HEK293 (cell line): ENCODE measurements at regions not wholly inside any gene's neighbourhood (a gene's known extent, or its start where the extent isn't known, plus 50 kb on each side); places are given as distances from the start of the nearest gene placed in this dataset.

Experiments
- CTCF ChIA-PET: fragments of 350-600 bp; formaldehyde crosslinking; extraction: SDS; loops from one replicate; lab custom pipeline; 2021; ENCODE audit warnings: antibody characterized with exemption; lab: Yijun Ruan, JAX
- POLR2A ChIA-PET: fragments of 300-600 bp; formaldehyde crosslinking; extraction: SDS; loops from one replicate; lab custom pipeline; 2020; ENCODE audit warnings: antibody characterized with exemption, inconsistent platforms; lab: Yijun Ruan, JAX
- H3K27ac ChIP-seq: fragments of 200-500 bp; sonication (Bioruptor generic); 2 replicates; pipeline ENCODE4 v1.5.1; 2014; ENCODE audit warnings: low read depth, low read length, control low read depth, inconsistent platforms; ENCODE audit errors: extremely low read depth
- H3K36me3 ChIP-seq, 2 experiments: fragments of 200-500 bp in 1 of 2; sonication (Bioruptor generic) in 1 of 2; 1 replicate in 1 of 2; 2 replicates in 1 of 2; pipeline ENCODE4 v1.5.1; 2014 to 2017; ENCODE audit warnings: inconsistent platforms in 2 of 2, low read length in 2 of 2; ENCODE audit not compliant: control insufficient read depth in 2 of 2, insufficient read depth in 1 of 2
- H3K4me1 ChIP-seq: fragments of 200-500 bp; sonication (Bioruptor generic); 2 replicates; pipeline ENCODE4 v1.5.1; 2014; ENCODE audit warnings: mild to moderate bottlenecking, low read length, inconsistent platforms; ENCODE audit not compliant: control insufficient read depth, insufficient read depth
- H3K4me3 ChIP-seq: 2 replicates; pipeline ENCODE4 v1.5.1; 2011; ENCODE audit warnings: low read depth, mild to moderate bottlenecking, control low read depth, low read length, moderate library complexity
- H3K9me3 ChIP-seq: fragments of 200-500 bp; sonication (Bioruptor generic); 2 replicates; pipeline ENCODE4 v1.5.1; 2014; ENCODE audit warnings: low read depth, low read length, inconsistent platforms; ENCODE audit not compliant: control insufficient read depth, insufficient read depth
- EGR2 ChIP-seq: fragments of 450-650 bp; formaldehyde crosslinking; IDR thresholded peaks from 2 replicates; pipeline ENCODE4 v1.5.1; 2016; ENCODE audit warnings: low read depth, missing biosample characterization, missing genetic modification characterization
- MYNN ChIP-seq: fragments of 450-650 bp; formaldehyde crosslinking; IDR thresholded peaks from 2 replicates; pipeline ENCODE4 v1.5.1; 2016; ENCODE audit warnings: missing biosample characterization, missing genetic modification characterization, borderline replicate concordance
- REPIN1 ChIP-seq: fragments of 450-650 bp; formaldehyde crosslinking; IDR thresholded peaks from 2 replicates; pipeline ENCODE4 v1.5.1; 2017; ENCODE audit warnings: missing biosample characterization, missing genetic modification characterization, low read depth
- SCRT2 ChIP-seq: fragments of 450-650 bp; formaldehyde crosslinking; IDR thresholded peaks from 2 replicates; pipeline ENCODE4 v1.5.1; 2016; ENCODE audit warnings: missing biosample characterization, missing genetic modification characterization
- SP2 ChIP-seq: fragments of 450-650 bp; formaldehyde crosslinking; IDR thresholded peaks from 2 replicates; pipeline ENCODE4 v1.5.1; 2016; ENCODE audit warnings: missing biosample characterization, missing genetic modification characterization
- ZFHX2 ChIP-seq: fragments of 450-650 bp; formaldehyde crosslinking; conservative IDR thresholded peaks from 2 replicates; pipeline ENCODE4 v1.5.1; 2016; ENCODE audit warnings: missing biosample characterization, missing genetic modification characterization
- ZNF132 ChIP-seq: fragments of 450-650 bp; formaldehyde crosslinking; IDR thresholded peaks from 2 replicates; pipeline ENCODE4 v1.5.1; 2017; ENCODE audit warnings: missing biosample characterization, missing genetic modification characterization, borderline replicate concordance
- ZNF140 ChIP-seq: fragments of 450-650 bp; formaldehyde crosslinking; IDR thresholded peaks from 2 replicates; pipeline ENCODE4 v1.5.1; 2016; ENCODE audit warnings: missing biosample characterization, missing genetic modification characterization
- ZNF184 ChIP-seq: fragments of 450-650 bp; IDR thresholded peaks from 2 replicates; pipeline ENCODE4 v1.5.1; 2018; ENCODE audit warnings: missing biosample characterization, mild to moderate bottlenecking, missing genetic modification characterization
- ZNF2 ChIP-seq: fragments of 450-650 bp; formaldehyde crosslinking; IDR thresholded peaks from 2 replicates; pipeline ENCODE4 v1.5.1; 2016; ENCODE audit warnings: missing biosample characterization, missing genetic modification characterization
- ZNF302 ChIP-seq: fragments of 450-650 bp; formaldehyde crosslinking; IDR thresholded peaks from 2 replicates; pipeline ENCODE4 v1.5.1; 2016; ENCODE audit warnings: missing biosample characterization, missing genetic modification characterization, low read depth
- ZNF394 ChIP-seq: fragments of 450-650 bp; formaldehyde crosslinking; IDR thresholded peaks from 2 replicates; pipeline ENCODE4 v1.5.1; 2016; ENCODE audit warnings: missing biosample characterization, missing genetic modification characterization, mild to moderate bottlenecking, moderate library complexity, borderline replicate concordance
- ZNF544 ChIP-seq: fragments of 450-650 bp; formaldehyde crosslinking; IDR thresholded peaks from 2 replicates; pipeline ENCODE4 v1.5.0; 2017; ENCODE audit warnings: missing biosample characterization, missing genetic modification characterization
- ZNF639 ChIP-seq: fragments of 450-650 bp; formaldehyde crosslinking; IDR thresholded peaks from 2 replicates; pipeline ENCODE4 v1.5.1; 2016; ENCODE audit warnings: missing biosample characterization, missing genetic modification characterization
- ZNF670 ChIP-seq: fragments of 450-650 bp; formaldehyde crosslinking; IDR thresholded peaks from 2 replicates; pipeline ENCODE4 v1.5.1; 2016; ENCODE audit warnings: missing biosample characterization, missing genetic modification characterization, low read depth
- ZSCAN16 ChIP-seq: fragments of 450-650 bp; formaldehyde crosslinking; IDR thresholded peaks from 2 replicates; pipeline ENCODE4 v1.5.1; 2016; ENCODE audit warnings: missing biosample characterization, missing genetic modification characterization
- TF ChIP-seq, protein P1 (sequence below): fragments of 450-650 bp; formaldehyde crosslinking; optimal IDR thresholded peaks from 2 replicates; pipeline ENCODE3; 2016; ENCODE audit warnings: missing biosample characterization, mild to moderate bottlenecking, missing genetic modification characterization
- TF ChIP-seq, protein P2 (sequence below): fragments of 450-650 bp; formaldehyde crosslinking; IDR thresholded peaks from 2 replicates; pipeline ENCODE4 v1.5.1; 2016; ENCODE audit warnings: missing biosample characterization, missing genetic modification characterization

GRCh38 chr3:75224412-75224811 is 439.7 kb upstream of the FRG2C start:
- CTCF ChIA-PET: no interaction called here

GRCh38 chr3:75232216-75232615 is 431.9 kb upstream of the FRG2C start:
- TF ChIP-seq SCRT2 (tag by site-specific recombination): no peak
- TF ChIP-seq ZNF544 (tag by site-specific recombination): no peak
- no peak for TF ChIP-seq ZNF140
- no peak for TF ChIP-seq ZFHX2
- TF ChIP-seq ZNF2 (tag by site-specific recombination): no peak
- no peak for TF ChIP-seq ZNF639 (tag by site-specific recombination)
- no peak for TF ChIP-seq SP2 (tag by site-specific recombination)
- no peak for TF ChIP-seq ZNF302 (tag by site-specific recombination)
- TF ChIP-seq MYNN: no peak
- ChIA-PET CTCF (no interaction called here), POLR2A (no interaction called here)
- Histone ChIP-seq H3K4me1 (no peaks in the 10 kb centered on the region), H3K9me3 (no peaks in the 10 kb centered on the region), H3K27ac (no peak overlapping the region), H3K4me3 (no peak overlapping the region), H3K36me3 (no peaks in the 10 kb centered on the region)

More at GRCh38 chr3:75224412-75224811, 439.7 kb upstream of the FRG2C start:
- no peak overlapping the region for H3K27ac ChIP-seq
- H3K4me1 ChIP-seq: no peaks in the 10 kb centered on the region
- H3K9me3 ChIP-seq: no peaks in the 10 kb centered on the region
- TF ChIP-seq ZSCAN16 (tag by site-specific recombination): no peak
- TF ChIP-seq, protein P1, sequence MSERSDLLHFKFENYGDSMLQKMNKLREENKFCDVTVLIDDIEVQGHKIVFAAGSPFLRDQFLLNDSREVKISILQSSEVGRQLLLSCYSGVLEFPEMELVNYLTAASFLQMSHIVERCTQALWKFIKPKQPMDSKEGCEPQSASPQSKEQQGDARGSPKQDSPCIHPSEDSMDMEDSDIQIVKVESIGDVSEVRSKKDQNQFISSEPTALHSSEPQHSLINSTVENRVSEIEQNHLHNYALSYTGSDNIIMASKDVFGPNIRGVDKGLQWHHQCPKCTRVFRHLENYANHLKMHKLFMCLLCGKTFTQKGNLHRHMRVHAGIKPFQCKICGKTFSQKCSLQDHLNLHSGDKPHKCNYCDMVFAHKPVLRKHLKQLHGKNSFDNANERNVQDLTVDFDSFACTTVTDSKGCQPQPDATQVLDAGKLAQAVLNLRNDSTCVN (tag by site-specific recombination): no peak
- TF ChIP-seq REPIN1 (tag by site-specific recombination): no peak
- TF ChIP-seq SP2 (tag by site-specific recombination): no peak
- no peak for TF ChIP-seq ZNF184
- TF ChIP-seq, protein P2, sequence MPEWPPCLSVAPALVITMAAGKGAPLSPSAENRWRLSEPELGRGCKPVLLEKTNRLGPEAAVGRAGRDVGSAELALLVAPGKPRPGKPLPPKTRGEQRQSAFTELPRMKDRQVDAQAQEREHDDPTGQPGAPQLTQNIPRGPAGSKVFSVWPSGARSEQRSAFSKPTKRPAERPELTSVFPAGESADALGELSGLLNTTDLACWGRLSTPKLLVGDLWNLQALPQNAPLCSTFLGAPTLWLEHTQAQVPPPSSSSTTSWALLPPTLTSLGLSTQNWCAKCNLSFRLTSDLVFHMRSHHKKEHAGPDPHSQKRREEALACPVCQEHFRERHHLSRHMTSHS (tag by site-specific recombination): no peak
- POLR2A ChIA-PET: no interaction called here
- H3K4me3 ChIP-seq: no peak overlapping the region
- no peaks in the 10 kb centered on the region for H3K36me3 ChIP-seq

- Histone ChIP-seq H3K27ac (no peak overlapping the region), H3K36me3 (no peaks in the 10 kb centered on the region), H3K4me1 (no peaks in the 10 kb centered on the region), H3K4me3 (no peak overlapping the region), H3K9me3 (no peaks in the 10 kb centered on the region)
- ChIA-PET CTCF (no interaction called here), POLR2A (no interaction called here)
- TF ChIP-seq ZNF670 (no peak), ZNF132 (tag by site-specific recombination) (no peak), ZNF394 (no peak)
These were observed 428.5 kb upstream of the FRG2C start for GRCh38 chr3:75235631-75236030.

- no peaks in the 10 kb centered on the region for H3K4me1 ChIP-seq
- POLR2A ChIA-PET: no interaction called here
- H3K9me3 ChIP-seq: no peaks in the 10 kb centered on the region
- no peaks in the 10 kb centered on the region for H3K36me3 ChIP-seq
- H3K4me3 ChIP-seq: no peak overlapping the region
- no peak for TF ChIP-seq EGR2 (tag by site-specific recombination)
- TF ChIP-seq, all 188 proteins: peak for 0
- H3K27ac ChIP-seq: no peak overlapping the region
- CTCF ChIA-PET: no interaction called here
These were observed 427.1 kb upstream of the FRG2C start for GRCh38 chr3:75237053-75237452.
